GM19043 (cell line): ENCODE measurements at regions not wholly inside any gene's neighbourhood (a gene's known extent, or its start where the extent isn't known, plus 50 kb on each side); places are given as distances from the start of the nearest gene placed in this dataset.

ENCODE experiments used
- ATAC-seq: cut with Tn5 transposase; IDR thresholded peaks from one replicate; pipeline ENCODE4 v1.9.1; 2021; ENCODE audit warnings: low read depth; ENCODE audit not compliant: unreplicated experiment

GRCh38 chr9:117858561-117858960 lies 154.4 kb downstream of the TLR4 start:
- no peak for ATAC-seq

- ATAC-seq: no peak
These were observed 156.6 kb downstream of the TLR4 start for GRCh38 chr9:117860849-117861248.

- no peak for ATAC-seq
These were observed 160.3 kb downstream of the TLR4 start for GRCh38 chr9:117864385-117865057.

GRCh38 chr9:117868594-117868993 lies 164.4 kb downstream of the TLR4 start:
- ATAC-seq: no peak

- ATAC-seq: no peak
These were observed 165.1 kb downstream of the TLR4 start for GRCh38 chr9:117869287-117869686.

- no peak for ATAC-seq
These were observed 165.5 kb downstream of the TLR4 start for GRCh38 chr9:117869712-117870111.

- ATAC-seq: no peak
These were observed 169.5 kb downstream of the TLR4 start for GRCh38 chr9:117873664-117874063.

- ATAC-seq: no peak
These were observed 171.7 kb downstream of the TLR4 start for GRCh38 chr9:117875886-117876285.

GRCh38 chr9:117882171-117882570 lies 178.0 kb downstream of the TLR4 start:
- no peak for ATAC-seq

- ATAC-seq: no peak
These were observed 182.4 kb downstream of the TLR4 start for GRCh38 chr9:117886616-117887015.

- ATAC-seq: no peak
These were observed 183.2 kb downstream of the TLR4 start for GRCh38 chr9:117887383-117887782.

GRCh38 chr9:117887941-117888340 lies 183.7 kb downstream of the TLR4 start:
- no peak for ATAC-seq

- ATAC-seq: no peak
These were observed 199.2 kb downstream of the TLR4 start for GRCh38 chr9:117903453-117903852.

- ATAC-seq: no peak
These were observed 202.6 kb downstream of the TLR4 start for GRCh38 chr9:117906763-117907162.

GRCh38 chr9:117907420-117907819 lies 203.2 kb downstream of the TLR4 start:
- no peak for ATAC-seq

- ATAC-seq: no peak
These were observed 212.1 kb downstream of the TLR4 start for GRCh38 chr9:117916291-117916690.

GRCh38 chr9:117917873-117918272 lies 213.7 kb downstream of the TLR4 start:
- no peak for ATAC-seq

- ATAC-seq: no peak
These were observed 215.3 kb downstream of the TLR4 start for GRCh38 chr9:117919538-117919937.

GRCh38 chr9:117926031-117926658 lies 221.9 kb downstream of the TLR4 start:
- ATAC-seq: no peak

GRCh38 chr9:117927354-117927753 lies 223.2 kb downstream of the TLR4 start:
- ATAC-seq: no peak

- no peak for ATAC-seq
These were observed 225.7 kb downstream of the TLR4 start for GRCh38 chr9:117929868-117930267.

GRCh38 chr9:117932585-117932984 lies 228.4 kb downstream of the TLR4 start:
- no peak for ATAC-seq
